ENCODE measurements at regions not wholly inside any gene's neighbourhood (a gene's known extent, or its start where the extent isn't known, plus 50 kb on each side); places are given as distances from the start of the nearest gene placed in this dataset.

GRCh38 chr22:49534386-49534785 is 293.3 kb downstream of the BRD1 start:
- no peaks in the 10 kb centered on the region for H3K36me3 ChIP-seq
- intact Hi-C loops (cut with DNase I), result no loop called here
- 76 to 88% (median 80%) methylated on average over 16 of the region's 16 CpGs for WGBS, 4 donors
- H3K4me3 ChIP-seq, result no peak overlapping the region
- H3K27me3 ChIP-seq, result peaks cover 0 to 14% (median 0%) of the 10 kb centered on the region in 9 donors
- H3K27ac ChIP-seq, result no peak overlapping the region
- H3K4me1 ChIP-seq, result no peaks in the 10 kb centered on the region
- ATAC-seq (no peak), DNase-seq (peak in 1 of 5 donors; percentile 57)
- no peaks in the 10 kb centered on the region for H3K9me3 ChIP-seq
- TF ChIP-seq POLR2A (IDR thresholded peaks at IDR 0.05) (no peak), CTCF (IDR thresholded peaks at IDR 0.05) (no peak)

DNA sequence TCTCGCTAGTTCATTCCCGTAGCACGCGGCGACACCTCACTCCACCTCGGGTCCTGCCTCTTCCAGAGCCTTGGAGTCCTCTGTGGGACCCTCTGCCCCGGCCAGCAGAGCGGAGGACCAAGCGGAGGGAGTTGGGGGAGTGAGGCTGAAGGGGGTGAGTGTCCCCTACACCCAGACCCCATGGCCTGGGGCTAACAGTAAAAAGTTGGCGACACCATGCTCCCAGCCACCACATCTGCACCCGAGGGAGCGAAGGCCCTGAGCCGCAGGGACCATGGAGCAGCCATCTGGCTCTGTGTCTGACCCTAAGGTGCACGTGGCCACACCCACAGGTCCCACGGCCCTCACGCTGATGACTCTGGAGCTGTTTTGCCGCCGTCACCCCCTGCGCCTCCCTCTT is 293.8 kb downstream of the BRD1 start:
- ATAC-seq (no peak), DNase-seq (peak in 1 of 5 donors; percentile 33)
- intact Hi-C loops (cut with DNase I), result no loop called here
- H3K4me1 ChIP-seq, result no peaks in the 10 kb centered on the region
- H3K4me3 ChIP-seq, result no peak overlapping the region
- H3K36me3 ChIP-seq, result no peaks in the 10 kb centered on the region
- H3K27me3 ChIP-seq, result peaks cover 0 to 14% (median 0%) of the 10 kb centered on the region in 9 donors
- H3K9me3 ChIP-seq, result no peaks in the 10 kb centered on the region
- WGBS, 4 donors, result 87 to 92% (median 88%) methylated on average over 19 of the region's 19 CpGs
- H3K27ac ChIP-seq, result no peak overlapping the region
- no peak for TF ChIP-seq CTCF (IDR thresholded peaks at IDR 0.05)
- TF ChIP-seq POLR2A (IDR thresholded peaks at IDR 0.05), result no peak

DNA sequence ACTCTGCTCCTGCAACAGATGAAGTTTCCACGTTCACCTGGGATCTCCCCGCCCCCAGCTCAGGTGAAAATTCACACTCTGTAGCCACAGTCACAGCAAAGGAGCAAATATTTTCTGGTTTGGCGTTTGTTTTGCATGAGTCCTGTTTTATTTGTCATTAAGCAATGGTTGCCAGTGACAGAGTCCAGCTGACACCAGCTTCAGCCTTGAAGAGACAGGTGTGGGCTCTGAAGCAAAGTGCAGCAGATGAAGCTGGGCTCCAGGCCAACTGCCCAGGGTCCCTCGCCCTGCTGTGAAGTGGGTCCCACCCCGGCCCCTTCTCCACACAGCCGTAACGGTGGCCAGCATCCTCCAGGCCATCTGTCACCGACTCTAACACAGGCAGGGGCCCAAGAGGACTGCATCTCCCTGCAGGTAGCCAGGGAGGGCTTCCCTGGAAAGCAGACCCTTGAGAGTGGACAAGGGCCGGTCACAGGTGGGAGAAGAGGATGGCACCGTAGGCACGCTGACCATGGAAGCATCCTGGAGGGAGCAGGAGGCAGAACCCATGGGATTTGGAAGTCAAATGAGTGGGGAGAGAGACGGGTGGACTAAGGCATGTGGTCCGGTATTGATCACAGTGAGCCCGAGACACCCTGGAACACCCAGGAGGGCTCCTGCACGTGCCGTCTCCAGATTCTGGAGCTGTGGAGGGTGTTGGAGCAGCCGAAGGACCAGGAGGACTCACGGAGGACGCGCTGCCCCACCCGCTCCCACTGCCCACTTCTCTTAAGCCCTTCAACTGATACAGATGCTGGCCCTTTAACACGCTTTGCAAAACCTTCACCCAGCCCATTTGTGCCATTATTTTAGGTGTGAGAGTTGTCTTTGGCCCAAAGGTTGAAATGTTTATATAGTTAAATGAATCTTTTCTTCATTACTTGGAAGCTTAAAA is 294.5 kb downstream of the BRD1 start:
- 80 to 86% (median 82%) methylated on average over 21 to 22 of the region's 22 CpGs for WGBS, 4 donors
- Histone ChIP-seq H3K4me3 (no peak overlapping the region), H3K27ac (no peak overlapping the region), H3K9me3 (no peaks in the 10 kb centered on the region), H3K27me3 (peaks cover 0 to 14% (median 0%) of the 10 kb centered on the region in 9 donors), H3K4me1 (no peaks in the 10 kb centered on the region), H3K36me3 (no peaks in the 10 kb centered on the region)
- ATAC-seq, result no peak
- no peak for TF ChIP-seq CTCF (IDR thresholded peaks at IDR 0.05)
- TF ChIP-seq POLR2A (IDR thresholded peaks at IDR 0.05), result no peak
- intact Hi-C loops (cut with DNase I), result no loop called here
- DNase-seq, result no peak

GRCh38 chr22:49531368-49531791 is 296.3 kb downstream of the BRD1 start:
- WGBS, 4 donors, result 75 to 82% (median 78%) methylated on average over 11 of the region's 11 CpGs
- intact Hi-C loops (cut with DNase I), result no loop called here
- peaks cover 0 to 14% (median 0%) of the 10 kb centered on the region in 9 donors for H3K27me3 ChIP-seq

More at GRCh38 chr22:49531368-49531791, 296.3 kb downstream of the BRD1 start:
- no peaks in the 10 kb centered on the region for H3K9me3 ChIP-seq
- H3K27ac ChIP-seq, result no peak overlapping the region
- DNase-seq (no peak), ATAC-seq (no peak)
- no peak for TF ChIP-seq POLR2A (IDR thresholded peaks at IDR 0.05)
- TF ChIP-seq CTCF (IDR thresholded peaks at IDR 0.05), result no peak
- no peak overlapping the region for H3K4me3 ChIP-seq
- H3K4me1 ChIP-seq, result no peaks in the 10 kb centered on the region
- H3K36me3 ChIP-seq, result no peaks in the 10 kb centered on the region

Data from heart left ventricle (tissue), 16 donors.